Body of pancreas (tissue), 4 donors: ENCODE measurements at regions not wholly inside any gene's neighbourhood (a gene's known extent, or its start where the extent isn't known, plus 50 kb on each side); places are given as distances from the start of the nearest gene placed in this dataset.

Experiments
- CTCF ChIP-seq, 7 experiments: fragments of 450-650 bp in 4 of 7; fragments of 200-600 bp in 3 of 7; sonication (generic) in 3 of 7; IDR thresholded peaks; one replicate each; pipeline ENCODE4 v1.5.1; 2016 to 2019; ENCODE audit warnings: antibody characterized with exemption in 7 of 7
- POLR2A ChIP-seq, 3 donors: fragments of 450-650 bp; IDR thresholded peaks; one replicate each; pipeline ENCODE4 v1.6.1; 2016; ENCODE audit warnings: antibody characterized with exemption in 3 of 3, mild to moderate bottlenecking in 2 of 3

- TF ChIP-seq CTCF (IDR thresholded peaks at IDR 0.05) (no peak), POLR2A (IDR thresholded peaks at IDR 0.05) (no peak)
Measured at GRCh38 chr4:22869235-22869634, 176.5 kb downstream of the GBA3 start.
